HepG2 (cell line): ENCODE measurements at regions not wholly inside any gene's neighbourhood (a gene's known extent, or its start where the extent isn't known, plus 50 kb on each side); places are given as distances from the start of the nearest gene placed in this dataset.

Experiments
- BCL6 ChIP-seq: IDR thresholded peaks from 2 replicates; pipeline ENCODE4 v1.6.1; 2016; ENCODE audit warnings: missing genetic modification reagents, missing compliant biosample characterization
- CCDC6 ChIP-seq: sonication (generic); formaldehyde crosslinking; IDR thresholded peaks from 2 replicates; pipeline ENCODE4 v1.8.1; 2022; ENCODE audit warnings: mild to moderate bottlenecking, missing genetic modification reagents, moderate library complexity
- ESRRA ChIP-seq: sonication (generic); formaldehyde crosslinking; IDR thresholded peaks from 2 replicates; pipeline ENCODE4 v1.5.1; 2020; ENCODE audit warnings: mild to moderate bottlenecking, low read depth, missing genetic modification reagents
- HMG20B ChIP-seq: conservative IDR thresholded peaks from 2 replicates; pipeline ENCODE4 v1.6.1; 2016; ENCODE audit warnings: missing genetic modification reagents, missing compliant biosample characterization
- KAT7 ChIP-seq: IDR thresholded peaks from 2 replicates; pipeline ENCODE4 v1.6.1; 2018; ENCODE audit warnings: borderline replicate concordance, missing compliant biosample characterization
- LCORL ChIP-seq, 2 experiments: fragments of 450-650 bp in 1 of 2; sonication (generic) in 1 of 2; formaldehyde crosslinking in 1 of 2; IDR thresholded peaks; 2 replicates each; pipeline versions ENCODE4 v1.5.0 to v1.6.1; 2017 to 2020; ENCODE audit warnings: antibody characterized with exemption in 1 of 2, missing genetic modification reagents in 1 of 2
- NCOR1 ChIP-seq: fragments of 200-600 bp; sonication (generic); IDR thresholded peaks from 2 replicates; pipeline ENCODE4 v1.7.0; 2017; ENCODE audit warnings: antibody characterized with exemption, low read length, borderline replicate concordance
- NRL ChIP-seq: sonication (generic); formaldehyde crosslinking; IDR thresholded peaks from 2 replicates; pipeline ENCODE4 v1.5.0; 2020; ENCODE audit warnings: missing genetic modification reagents, mild to moderate bottlenecking, moderate library complexity, borderline replicate concordance
- RXRA ChIP-seq: sonication (generic); formaldehyde crosslinking; IDR thresholded peaks from 2 replicates; pipeline ENCODE4 v1.5.1; 2020; ENCODE audit warnings: missing genetic modification reagents
- SATB2 ChIP-seq: sonication (generic); formaldehyde crosslinking; IDR thresholded peaks from 2 replicates; pipeline ENCODE4 v1.5.0; 2020; ENCODE audit warnings: missing genetic modification reagents
- ZEB1 ChIP-seq: IDR thresholded peaks from 2 replicates; pipeline ENCODE4 v1.6.1; 2012; ENCODE audit warnings: mild to moderate bottlenecking, low read depth, inconsistent platforms; ENCODE audit not compliant: insufficient replicate concordance
- ZNF205 ChIP-seq: IDR thresholded peaks from 2 replicates; pipeline ENCODE4 v1.6.1; 2018; ENCODE audit warnings: missing biosample characterization, missing genetic modification reagents
- ZNF343 ChIP-seq: sonication (generic); formaldehyde crosslinking; IDR thresholded peaks from 2 replicates; pipeline ENCODE4 v1.4.0; 2020; ENCODE audit warnings: mild to moderate bottlenecking, missing genetic modification reagents
- ZNF589 ChIP-seq: sonication (generic); formaldehyde crosslinking; conservative IDR thresholded peaks from 2 replicates; pipeline ENCODE4 v1.8.0; 2022; ENCODE audit warnings: mild to moderate bottlenecking, moderate library complexity, missing genetic modification reagents
- ZNF670 ChIP-seq: sonication (generic); formaldehyde crosslinking; IDR thresholded peaks from 2 replicates; pipeline ENCODE4 v1.8.0; 2022; ENCODE audit warnings: mild to moderate bottlenecking, missing genetic modification reagents, borderline replicate concordance
- ZNF816 ChIP-seq: sonication (generic); formaldehyde crosslinking; IDR thresholded peaks from 2 replicates; pipeline ENCODE4 v1.8.0; 2022; ENCODE audit warnings: missing genetic modification reagents, mild to moderate bottlenecking, borderline replicate concordance
- TF ChIP-seq, protein P1 (sequence below): sonication (generic); formaldehyde crosslinking; IDR thresholded peaks from 2 replicates; pipeline ENCODE4 v1.5.0; 2020; ENCODE audit warnings: missing genetic modification reagents, mild to moderate bottlenecking, borderline replicate concordance
- TF ChIP-seq, protein P2 (sequence below): sonication (generic); formaldehyde crosslinking; IDR thresholded peaks from 2 replicates; pipeline ENCODE4 v1.4.0; 2020; ENCODE audit warnings: missing genetic modification reagents, borderline replicate concordance
- TF ChIP-seq, protein P3 (sequence below): sonication (generic); formaldehyde crosslinking; IDR thresholded peaks from 2 replicates; pipeline ENCODE4 v1.4.0; 2020; ENCODE audit warnings: missing genetic modification reagents
- TF ChIP-seq, protein P4 (sequence below): IDR thresholded peaks from 2 replicates; pipeline ENCODE4 v1.6.1; 2012; ENCODE audit warnings: inconsistent platforms

DNA sequence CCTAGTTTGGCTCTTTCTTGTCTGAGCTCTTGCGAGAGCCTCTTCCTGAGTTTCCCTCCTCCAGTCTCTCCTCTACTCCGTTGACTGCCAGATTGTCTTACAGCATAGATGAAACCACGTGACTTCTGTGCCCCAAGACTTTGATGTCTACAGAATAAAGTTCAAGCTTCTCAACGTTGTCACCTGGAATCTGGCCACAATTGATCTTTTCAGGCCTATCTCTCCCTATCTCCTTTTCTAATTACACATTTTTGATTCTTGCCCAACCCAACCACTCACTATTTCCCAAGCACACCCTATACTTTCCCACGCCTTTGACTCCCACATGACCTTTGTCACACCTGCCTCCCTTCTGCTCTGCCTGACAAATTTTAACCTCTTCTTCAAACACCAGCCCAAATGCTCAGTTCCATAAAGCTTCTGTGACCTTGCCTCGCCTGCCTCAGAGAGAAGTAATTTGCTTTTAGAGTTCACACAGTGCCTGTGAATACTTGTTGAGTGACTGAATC lies 52.4 kb upstream of the PMFBP1 start (continued):
- TF ChIP-seq, protein P1, sequence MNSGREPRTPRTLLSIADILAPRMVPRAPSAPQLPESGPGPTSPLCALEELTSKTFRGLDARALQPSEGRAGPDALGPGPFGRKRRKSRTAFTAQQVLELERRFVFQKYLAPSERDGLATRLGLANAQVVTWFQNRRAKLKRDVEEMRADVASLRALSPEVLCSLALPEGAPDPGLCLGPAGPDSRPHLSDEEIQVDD (CRISPR knock-in tag) = no peak
- 0 out of 2 replicates have a peak, but pooled peaks have one; percentile 38 for TF ChIP-seq CCDC6
- TF ChIP-seq, protein P2, sequence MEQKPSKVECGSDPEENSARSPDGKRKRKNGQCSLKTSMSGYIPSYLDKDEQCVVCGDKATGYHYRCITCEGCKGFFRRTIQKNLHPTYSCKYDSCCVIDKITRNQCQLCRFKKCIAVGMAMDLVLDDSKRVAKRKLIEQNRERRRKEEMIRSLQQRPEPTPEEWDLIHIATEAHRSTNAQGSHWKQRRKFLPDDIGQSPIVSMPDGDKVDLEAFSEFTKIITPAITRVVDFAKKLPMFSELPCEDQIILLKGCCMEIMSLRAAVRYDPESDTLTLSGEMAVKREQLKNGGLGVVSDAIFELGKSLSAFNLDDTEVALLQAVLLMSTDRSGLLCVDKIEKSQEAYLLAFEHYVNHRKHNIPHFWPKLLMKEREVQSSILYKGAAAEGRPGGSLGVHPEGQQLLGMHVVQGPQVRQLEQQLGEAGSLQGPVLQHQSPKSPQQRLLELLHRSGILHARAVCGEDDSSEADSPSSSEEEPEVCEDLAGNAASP (CRISPR knock-in tag) = peak; percentile 43; the same call in 1 of the 2 replicates
- peak; percentile 75 for TF ChIP-seq ZEB1
- 0 out of 2 replicates have a peak, but pooled peaks have one; percentile 22 for TF ChIP-seq ZNF589 (CRISPR knock-in tag)
- TF ChIP-seq, protein P3, sequence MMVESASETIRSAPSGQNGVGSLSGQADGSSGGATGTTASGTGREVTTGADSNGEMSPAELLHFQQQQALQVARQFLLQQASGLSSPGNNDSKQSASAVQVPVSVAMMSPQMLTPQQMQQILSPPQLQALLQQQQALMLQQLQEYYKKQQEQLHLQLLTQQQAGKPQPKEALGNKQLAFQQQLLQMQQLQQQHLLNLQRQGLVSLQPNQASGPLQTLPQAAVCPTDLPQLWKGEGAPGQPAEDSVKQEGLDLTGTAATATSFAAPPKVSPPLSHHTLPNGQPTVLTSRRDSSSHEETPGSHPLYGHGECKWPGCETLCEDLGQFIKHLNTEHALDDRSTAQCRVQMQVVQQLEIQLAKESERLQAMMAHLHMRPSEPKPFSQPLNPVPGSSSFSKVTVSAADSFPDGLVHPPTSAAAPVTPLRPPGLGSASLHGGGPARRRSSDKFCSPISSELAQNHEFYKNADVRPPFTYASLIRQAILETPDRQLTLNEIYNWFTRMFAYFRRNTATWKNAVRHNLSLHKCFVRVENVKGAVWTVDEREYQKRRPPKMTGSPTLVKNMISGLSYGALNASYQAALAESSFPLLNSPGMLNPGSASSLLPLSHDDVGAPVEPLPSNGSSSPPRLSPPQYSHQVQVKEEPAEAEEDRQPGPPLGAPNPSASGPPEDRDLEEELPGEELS (CRISPR knock-in tag) = no peak
- no peak for TF ChIP-seq ZNF343
- TF ChIP-seq ESRRA (CRISPR knock-in tag) = peak; percentile 55; the same call in 1 of the 2 replicates
- no peak for TF ChIP-seq SATB2 (CRISPR knock-in tag)
- TF ChIP-seq KAT7 (CRISPR knock-in tag) = 0 out of 2 replicates have a peak, but pooled peaks have one; percentile 36
- no peak for TF ChIP-seq NRL (CRISPR knock-in tag)
- 0 out of 2 replicates have a peak, but pooled peaks have one; percentile 46 for TF ChIP-seq ZNF670
- peak; percentile 75; the same call in 1 of the 2 replicates for TF ChIP-seq RXRA
- 0 out of 2 replicates have a peak, but pooled peaks have one; percentile 29 for TF ChIP-seq ZNF816 (CRISPR knock-in tag)
- TF ChIP-seq NCOR1 = peak; percentile 71; the same call in 1 of the 2 replicates
- TF ChIP-seq BCL6 (CRISPR knock-in tag) = peak; percentile 50; the same call in 1 of the 2 replicates
- TF ChIP-seq, protein P4, sequence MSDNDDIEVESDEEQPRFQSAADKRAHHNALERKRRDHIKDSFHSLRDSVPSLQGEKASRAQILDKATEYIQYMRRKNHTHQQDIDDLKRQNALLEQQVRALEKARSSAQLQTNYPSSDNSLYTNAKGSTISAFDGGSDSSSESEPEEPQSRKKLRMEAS = peak; percentile 45; the same call in 1 of the 2 replicates
- TF ChIP-seq ZNF205 (CRISPR knock-in tag) = 0 out of 2 replicates have a peak, but pooled peaks have one; percentile 32
- 0 out of 2 replicates have a peak, but pooled peaks have one; percentile 29 for TF ChIP-seq HMG20B (CRISPR knock-in tag)
- TF ChIP-seq LCORL (IDR thresholded peaks at IDR 0.05) = peak; percentile 87
- peak; percentile 85 for TF ChIP-seq LCORL (CRISPR knock-in tag; IDR thresholded peaks at IDR 0.05)
